NCI-H2196 treated with DMSO at 0.1 percent for 48 hours (cell line): ENCODE measurements at regions not wholly inside any gene's neighbourhood (a gene's known extent, or its start where the extent isn't known, plus 50 kb on each side); places are given as distances from the start of the nearest gene placed in this dataset.
"Not testable (repeated sequence)": the region's sequence is repeated elsewhere in the genome, so short reads cannot be mapped to it uniquely, and the experiment has no call there.

Experiments
- DNase-seq: peaks from one replicate; lab custom pipeline; 2025; ENCODE audit not compliant: unreplicated experiment; lab: John Stamatoyannopoulos, UW

GRCh38 chr2:64908406-64908805, 80.8 kb upstream of the SLC1A4 start:
- no peak for DNase-seq

DNA sequence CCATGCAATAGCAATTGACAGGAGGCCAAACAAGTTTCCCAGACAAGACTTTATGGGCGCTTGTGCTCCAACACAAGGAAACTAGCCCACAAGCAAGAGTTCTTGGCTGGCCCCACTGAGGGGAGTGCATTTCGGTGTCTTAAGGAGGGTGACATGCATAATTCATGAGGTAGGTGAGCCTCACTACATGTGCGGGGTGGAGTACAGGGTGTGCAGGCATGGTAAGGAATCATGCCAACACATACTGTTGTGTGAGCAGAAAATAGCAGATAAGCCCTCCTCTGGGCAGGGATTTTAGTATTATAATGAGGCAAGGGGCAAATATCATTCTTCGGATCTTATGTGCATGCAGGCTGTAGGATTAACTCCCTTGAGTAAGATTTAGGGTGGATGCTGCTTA, 78.7 kb upstream of the SLC1A4 start:
- DNase-seq = no peak

DNA sequence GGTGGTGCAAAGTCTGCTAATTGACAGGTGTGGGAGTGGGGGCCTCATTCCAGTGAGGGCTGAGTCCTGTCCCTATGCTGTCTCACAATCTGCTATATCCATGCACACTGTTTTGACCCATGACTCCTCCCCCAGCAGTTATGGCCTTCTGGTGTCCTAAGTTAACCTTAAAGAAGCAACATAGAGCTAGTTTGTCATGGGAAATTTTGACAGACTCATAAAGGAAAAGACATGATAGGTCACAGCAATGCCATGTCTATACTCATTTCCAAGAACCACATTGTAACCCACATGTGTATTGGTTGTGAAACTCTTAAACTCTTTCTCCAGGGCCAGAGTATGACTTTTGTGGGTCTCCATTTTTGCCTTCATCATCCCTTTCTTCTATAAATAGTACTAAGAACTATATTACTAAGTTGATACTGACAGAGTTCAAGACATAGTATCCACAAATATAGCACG, 78.2 kb upstream of the SLC1A4 start:
- no peak for DNase-seq

GRCh38 chr2:64913357-64913869, 75.8 kb upstream of the SLC1A4 start:
- DNase-seq = no peak

DNA sequence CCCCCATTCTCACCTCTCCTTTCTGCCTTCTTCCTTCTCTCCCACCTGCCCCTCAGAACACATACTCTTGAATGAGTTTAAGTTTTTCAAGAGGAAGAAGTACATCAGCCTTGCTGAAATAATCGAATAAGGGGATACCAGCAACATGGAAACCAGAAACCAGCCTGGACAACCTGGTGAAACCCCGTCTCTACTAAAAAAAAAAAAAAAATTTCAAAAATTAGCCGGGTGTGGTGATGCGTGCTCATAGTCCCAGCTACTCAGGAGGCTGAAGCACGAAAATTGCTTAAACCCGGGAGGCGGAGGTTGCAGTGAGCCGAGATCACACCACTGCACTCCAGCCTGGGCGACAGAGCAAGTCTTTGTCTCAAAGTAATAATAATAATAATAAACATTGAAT, 75.0 kb upstream of the SLC1A4 start:
- no peak for DNase-seq

GRCh38 chr2:64914735-64915509, 74.3 kb upstream of the SLC1A4 start:
- no peak for DNase-seq

- DNase-seq = no peak
Measured at GRCh38 chr2:64915510-64915900, 73.7 kb upstream of the SLC1A4 start.

DNA sequence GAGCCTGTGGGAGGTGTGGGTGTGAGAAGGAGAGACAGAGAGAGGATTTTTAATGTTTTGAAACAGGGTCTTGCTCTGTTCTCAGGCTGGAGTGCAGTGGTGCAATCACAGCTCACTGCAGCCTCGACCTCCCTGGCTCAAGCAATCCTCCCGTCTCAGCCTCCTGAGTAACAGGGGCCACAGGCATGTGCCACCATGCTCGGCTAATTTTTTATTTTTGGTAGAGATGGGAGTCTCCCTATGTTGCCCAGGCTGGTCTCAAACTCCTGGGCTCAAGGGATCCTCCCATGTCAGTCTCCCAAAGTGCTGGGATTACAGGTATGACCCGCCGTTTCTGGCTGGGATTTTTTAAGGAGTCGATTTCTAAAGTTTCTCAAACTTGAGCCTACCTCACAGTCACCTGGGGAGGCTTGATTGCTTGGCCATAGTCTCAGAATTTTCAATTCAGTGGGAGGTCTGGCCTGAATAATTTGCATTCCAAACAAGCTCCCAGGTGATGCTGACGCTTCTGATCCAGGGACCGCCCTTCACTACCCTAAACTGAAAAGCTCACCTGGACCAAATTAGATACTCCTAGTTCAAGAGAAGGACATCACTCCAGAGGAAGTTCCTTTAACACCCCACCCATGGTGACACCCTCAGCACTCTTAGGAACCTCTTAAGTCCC, 70.8 kb upstream of the SLC1A4 start:
- DNase-seq = no peak

- DNase-seq = no peak
Measured at GRCh38 chr2:64919261-64919660, 69.9 kb upstream of the SLC1A4 start.

DNA sequence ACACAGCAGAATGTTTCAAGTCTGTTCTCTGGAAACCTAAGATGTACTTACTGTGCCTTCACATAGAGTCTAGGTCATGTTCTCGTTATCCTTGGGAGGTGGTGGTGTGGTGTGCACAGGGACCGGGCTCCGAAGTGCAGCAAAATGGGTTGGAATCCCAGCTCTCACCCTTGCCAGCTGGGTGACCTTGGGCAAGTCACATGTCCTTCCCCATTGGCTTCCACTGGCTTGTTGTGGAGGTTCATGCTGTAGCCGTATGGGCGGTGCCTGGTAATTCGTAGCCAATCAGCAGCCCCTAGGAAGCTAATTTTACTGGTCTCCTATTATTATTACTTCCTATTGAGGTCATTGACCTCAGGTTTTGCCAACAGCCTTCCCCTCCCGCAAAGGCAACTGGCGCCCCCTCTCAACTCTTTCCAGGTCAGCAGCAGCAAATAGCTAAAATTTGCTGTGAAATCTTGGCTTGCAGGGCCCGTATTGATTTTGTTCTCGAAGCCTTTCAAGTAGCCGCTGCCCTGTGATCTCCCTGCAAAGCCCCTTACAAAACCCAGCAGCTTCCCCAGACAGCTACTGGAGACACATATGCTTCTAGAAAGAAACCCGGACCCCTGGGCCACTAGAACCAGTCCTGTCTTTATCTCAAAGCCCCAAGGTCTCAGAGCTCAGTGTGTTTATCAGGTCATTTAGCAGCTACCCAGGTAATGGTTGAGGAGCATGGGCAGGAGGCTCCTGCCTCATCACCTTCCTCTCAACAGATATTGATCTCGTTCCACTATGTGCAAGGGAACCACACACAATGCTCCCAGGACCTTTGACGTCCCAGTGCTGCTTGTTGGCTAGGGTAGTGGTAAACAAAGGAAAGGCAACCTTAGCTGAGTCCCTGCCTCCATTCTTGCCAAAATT, 66.5 kb upstream of the SLC1A4 start:
- no peak for DNase-seq

DNA sequence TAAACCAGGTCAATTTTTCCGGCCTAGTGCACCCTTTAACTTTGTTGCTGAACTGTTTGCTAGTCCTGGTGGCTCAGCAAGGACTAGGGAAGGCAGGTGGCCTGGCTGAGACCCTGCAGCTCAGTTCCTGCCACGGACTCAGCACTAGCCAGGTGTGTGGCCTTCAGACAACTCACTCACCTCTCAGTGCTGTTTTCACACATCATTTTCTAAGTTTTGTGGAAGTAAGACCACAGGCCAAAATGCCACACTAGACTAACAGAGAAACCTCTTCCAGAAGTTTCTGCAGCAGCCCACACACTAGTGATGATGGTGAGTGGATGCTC, 65.9 kb upstream of the SLC1A4 start:
- no peak for DNase-seq

DNA sequence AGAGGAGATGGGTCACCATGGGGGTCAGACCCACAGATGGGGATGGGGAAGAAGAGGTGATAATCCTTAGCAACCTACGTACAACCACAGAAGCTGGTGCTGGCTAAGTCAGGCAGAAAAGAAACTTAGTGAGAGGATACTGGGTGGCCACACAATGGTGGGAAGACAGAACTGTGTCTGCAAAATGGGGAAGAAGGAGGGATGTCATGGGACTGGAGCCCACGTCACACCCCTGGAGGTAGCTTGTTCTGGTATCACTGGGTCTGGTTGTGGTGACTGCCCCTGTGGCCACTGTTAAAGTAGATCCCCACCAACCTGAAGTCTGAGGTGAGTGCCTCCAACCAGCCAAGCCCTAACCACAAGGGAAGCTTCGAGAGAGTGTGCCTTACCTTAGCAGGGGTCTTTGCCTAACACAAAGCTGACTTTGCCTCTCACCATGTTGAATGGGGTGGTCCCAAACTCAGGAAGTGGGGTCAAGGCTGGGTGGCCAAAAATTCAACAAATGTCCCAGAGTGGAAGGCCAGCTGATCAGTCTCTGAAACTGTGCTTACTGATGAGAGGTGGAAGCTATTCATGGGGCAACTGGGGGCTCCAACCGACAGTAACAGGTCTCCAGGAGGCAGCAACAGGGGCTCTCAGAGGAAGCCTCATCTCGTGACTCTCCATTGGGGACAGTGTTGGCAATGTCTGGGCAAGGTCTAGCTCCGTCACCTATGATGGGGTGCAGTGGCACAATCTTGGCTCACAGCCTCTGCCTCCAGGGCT, 64.8 kb upstream of the SLC1A4 start:
- DNase-seq = no peak

DNA sequence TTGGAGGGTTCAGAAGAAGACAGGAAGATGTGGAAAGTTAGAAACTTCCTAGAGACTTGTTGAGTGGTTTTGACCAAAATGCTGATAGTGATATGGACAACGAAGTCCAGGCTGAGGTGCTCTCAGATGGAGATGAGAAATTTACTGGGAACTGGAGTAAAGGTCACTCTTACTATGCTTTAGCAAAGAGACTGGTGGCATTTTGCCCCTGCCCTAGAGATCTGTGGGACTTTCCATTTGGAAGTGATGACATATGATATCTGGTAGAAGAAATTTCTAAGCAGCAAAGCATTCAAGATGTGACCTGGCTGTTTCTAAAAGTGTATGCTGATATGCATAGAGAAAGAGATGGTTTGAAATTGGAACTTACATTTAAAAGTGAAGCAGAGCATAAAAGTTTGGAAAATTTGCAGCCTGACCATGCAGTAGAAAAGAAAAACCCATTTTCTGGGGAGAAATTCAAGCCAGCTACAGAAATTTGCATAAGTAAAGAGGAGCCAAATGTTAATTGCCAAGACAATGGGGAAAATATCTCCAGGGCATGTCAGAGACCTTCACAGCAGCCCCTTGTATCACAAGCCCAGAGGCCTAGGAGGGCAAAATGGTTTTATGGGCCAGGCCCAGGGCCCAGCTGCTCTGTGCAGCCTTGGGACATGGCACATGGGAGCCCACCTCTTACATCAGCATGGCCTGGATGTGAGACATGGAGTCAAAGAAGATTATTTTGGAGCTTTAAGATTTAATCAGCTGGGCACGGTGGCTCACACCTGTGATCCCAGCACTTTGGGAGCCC, 63.1 kb upstream of the SLC1A4 start:
- DNase-seq = not testable (repeated sequence)

DNA sequence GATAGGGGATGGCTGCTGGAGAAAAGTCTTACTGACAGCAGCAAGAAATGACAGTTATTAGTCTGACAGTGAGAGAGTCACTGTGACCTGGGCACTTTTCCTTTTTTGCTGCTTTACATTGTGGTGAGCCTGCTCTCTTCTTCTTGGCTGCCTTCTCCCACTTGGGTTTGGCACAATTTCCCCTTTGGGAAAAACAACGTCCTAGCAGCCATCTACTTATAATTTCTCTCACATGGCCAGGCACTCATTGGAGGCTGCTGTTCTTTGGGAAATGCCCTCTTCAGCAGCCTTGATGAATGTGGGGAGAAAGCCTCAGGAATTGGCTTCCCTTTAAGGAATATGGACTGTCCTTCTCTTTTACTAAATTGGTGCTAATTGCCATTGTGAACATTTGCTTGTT, 60.4 kb upstream of the SLC1A4 start:
- no peak for DNase-seq

- DNase-seq = no peak
Measured at GRCh38 chr2:64929333-64929732, 59.9 kb upstream of the SLC1A4 start.

DNA sequence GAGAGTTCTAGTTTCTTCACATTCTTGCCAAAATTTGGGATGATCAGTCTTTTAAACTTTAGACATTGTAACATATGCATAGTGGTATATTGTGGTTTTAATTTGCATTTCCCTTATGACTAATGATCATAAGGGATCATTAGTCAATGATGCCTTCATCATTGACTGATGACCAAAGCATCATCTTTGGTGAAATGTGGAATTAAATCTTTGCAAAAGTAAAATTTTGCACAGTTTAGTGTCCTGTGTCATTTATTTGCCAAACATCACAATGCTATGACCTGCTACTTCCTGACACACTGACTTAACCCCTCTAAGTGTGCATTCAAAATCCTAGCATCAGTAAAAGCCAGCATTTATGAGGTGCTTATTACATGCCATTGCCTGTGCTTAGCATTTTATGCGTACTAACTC, 58.9 kb upstream of the SLC1A4 start:
- DNase-seq = no peak

GRCh38 chr2:64931246-64932115, 57.7 kb upstream of the SLC1A4 start:
- no peak for DNase-seq

GRCh38 chr2:64932116-64932370, 57.2 kb upstream of the SLC1A4 start:
- no peak for DNase-seq
